ENCODE measurements at regions not wholly inside any gene's neighbourhood (a gene's known extent, or its start where the extent isn't known, plus 50 kb on each side); places are given as distances from the start of the nearest gene placed in this dataset.

DNA sequence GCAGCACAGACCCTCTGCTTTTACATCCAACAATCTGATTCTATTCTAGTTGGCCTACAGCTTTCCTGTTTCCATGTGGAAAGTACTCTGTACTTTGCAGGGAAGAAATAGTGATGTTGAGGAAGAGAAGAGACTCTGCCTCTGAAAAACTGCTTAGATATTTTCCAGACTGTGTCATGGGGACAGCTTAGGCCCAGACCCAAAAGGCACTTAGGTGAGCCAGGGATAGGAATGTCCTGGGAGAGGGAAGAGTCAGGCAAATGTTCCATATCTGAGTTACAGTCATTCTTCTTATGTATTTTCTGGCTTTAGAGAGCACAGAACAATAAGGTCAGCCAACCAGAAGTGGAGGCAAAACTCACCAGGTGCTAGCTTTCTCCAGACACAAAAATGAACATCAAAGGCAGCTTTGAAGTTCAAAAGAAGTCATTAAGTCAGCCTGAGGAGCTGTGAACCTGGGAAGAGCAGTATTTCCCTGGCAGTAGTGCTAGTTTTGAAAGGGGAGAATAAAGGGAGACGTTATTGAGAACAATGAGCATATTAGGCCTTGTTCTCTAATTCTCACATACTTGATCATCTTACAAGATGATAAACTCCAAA is 199.7 kb upstream of the LMNTD1 start:
- DNase-seq (ENCODE audit: low read depth, low spot score): no peak

DNA sequence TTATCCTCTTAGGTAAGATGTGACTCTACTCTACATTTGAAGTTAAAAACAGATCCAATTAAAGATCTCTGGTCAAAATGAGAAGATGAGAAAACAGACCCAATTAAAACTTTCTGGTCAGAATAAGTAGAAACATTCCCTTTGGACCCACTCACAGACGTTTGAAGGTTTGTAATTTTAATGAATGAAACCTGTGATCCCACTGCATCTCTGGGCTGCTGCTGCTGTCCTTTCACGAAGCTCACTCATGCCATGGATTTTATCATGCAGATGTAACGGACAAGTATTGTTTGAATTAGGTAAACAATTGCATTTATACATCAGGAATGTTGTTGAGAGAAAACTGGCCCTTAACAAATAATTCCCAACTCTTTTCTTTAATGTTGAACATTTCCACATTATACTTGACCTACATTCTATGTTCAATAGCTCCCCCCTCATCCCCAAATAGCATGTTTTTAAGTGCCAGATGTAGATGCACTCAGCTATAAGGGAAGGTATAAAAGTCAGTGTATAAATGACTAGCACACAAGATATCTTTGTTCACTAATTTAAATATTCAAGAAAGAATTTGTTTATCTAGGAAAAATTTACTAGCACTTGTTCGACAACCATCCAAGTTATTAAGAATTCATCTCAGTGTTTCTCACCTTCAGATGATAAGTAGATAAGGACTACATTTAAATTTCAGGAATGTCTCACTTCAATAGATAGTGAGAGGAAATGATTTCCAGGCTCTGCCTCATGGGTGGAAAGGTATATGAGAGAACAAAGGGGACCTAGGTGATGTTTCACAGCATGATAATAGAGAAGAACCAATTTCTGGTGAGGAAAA is 202.3 kb upstream of the LMNTD1 start:
- no peak for DNase-seq (ENCODE audit: low read depth, low spot score)

DNA sequence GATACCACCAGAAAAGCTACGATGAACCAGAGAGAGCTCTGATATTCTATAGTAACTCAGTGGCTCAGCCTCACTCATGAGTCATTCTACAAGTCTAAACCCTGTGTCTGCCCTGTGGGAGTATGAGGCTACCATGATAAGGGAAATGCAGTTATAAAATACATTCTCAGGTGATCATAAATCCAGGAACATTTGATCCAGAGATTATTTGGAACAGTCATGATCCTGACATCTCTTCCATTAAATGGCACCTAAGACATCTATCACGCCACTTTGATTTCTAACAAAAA is 202.6 kb upstream of the RASSF8 start:
- no peak for DNase-seq (ENCODE audit: low read depth, low spot score)

DNA sequence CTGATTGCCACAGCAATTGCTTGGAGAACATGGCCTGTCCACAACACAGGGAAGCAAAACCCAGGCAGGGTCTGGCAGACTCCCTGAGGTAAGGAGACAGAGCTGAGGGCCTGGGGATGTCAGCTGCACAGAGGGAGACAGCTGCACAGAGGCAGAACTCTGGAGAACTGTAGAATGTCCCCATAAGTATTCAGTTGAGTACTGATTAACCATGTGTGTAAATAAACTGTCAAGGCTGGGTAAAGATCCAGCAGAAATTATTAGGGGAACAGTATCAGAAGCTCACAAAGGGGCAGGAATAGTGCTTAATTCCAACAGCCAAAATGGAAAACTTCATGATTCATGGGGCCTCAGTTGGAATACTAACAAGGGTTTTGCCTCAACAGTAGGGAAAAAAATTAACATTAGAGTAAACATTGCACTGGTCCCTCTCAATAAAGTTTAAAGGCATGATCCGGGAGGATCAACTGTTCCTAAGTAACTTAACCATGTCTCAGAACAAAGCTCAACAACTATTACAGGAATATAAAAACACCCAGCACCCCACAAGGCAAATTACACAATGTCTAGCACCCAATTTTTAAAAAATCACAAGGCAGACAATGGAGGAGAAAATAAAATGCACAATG is 201.3 kb upstream of the RASSF8 start:
- no peak for DNase-seq (ENCODE audit: low read depth, low spot score)

DNA sequence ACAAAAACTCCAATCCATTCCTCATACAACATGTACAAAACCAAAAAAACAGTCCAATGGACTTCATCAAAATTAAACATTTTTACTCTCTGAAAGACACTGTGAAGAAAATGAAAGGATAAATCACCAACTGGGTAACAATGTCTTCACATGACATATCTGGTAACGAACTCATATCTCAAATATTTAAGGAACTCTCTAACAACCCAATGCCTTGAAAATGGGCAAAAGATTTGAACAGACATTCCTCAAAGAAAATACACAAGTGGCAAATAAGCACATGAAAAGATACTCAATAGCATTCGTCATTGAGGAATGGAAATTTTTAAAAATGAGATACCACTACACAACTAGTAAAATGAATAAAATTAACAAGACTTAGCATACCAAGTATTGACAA is 198.7 kb upstream of the RASSF8 start:
- no peak for DNase-seq (ENCODE audit: low read depth, low spot score)

DNA sequence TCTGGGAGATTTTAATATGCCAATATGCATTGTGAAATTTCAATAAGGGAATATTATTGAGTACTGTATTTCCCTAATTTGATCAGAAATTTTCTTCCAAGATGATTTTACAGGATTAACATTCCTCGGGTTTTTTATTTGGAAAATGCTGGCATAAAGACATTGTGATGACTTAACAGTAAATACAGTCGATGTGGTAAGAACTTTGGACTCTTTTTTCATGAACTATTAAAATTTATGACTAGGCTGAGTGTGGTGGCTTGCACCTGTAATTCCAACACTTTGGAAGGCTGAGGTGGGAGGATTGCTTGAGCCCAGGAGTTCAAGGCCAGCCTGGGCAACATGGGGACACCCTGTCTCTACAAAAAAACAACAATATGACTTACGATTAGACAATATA is 197.1 kb upstream of the RASSF8 start:
- no peak for DNase-seq (ENCODE audit: low read depth, low spot score)

DNA sequence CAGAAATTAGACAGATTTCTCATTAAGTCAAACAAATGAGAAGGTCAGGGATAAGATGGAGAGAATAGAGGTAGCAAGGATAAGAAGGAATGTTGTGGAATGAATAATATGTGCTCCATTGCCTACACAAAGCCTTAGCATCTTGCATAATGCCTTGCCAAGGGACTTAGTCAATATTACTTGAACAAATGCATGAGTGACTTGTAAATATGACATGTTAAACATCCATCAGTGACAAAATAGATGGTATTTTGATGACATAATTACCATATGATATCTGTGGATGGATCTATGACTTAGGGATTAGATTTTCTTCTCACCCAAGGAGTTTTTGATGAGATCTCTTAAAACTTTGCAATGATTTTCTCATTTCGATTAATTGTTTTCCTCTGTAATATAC is 194.1 kb upstream of the RASSF8 start:
- DNase-seq (ENCODE audit: low read depth, low spot score): no peak

DNA sequence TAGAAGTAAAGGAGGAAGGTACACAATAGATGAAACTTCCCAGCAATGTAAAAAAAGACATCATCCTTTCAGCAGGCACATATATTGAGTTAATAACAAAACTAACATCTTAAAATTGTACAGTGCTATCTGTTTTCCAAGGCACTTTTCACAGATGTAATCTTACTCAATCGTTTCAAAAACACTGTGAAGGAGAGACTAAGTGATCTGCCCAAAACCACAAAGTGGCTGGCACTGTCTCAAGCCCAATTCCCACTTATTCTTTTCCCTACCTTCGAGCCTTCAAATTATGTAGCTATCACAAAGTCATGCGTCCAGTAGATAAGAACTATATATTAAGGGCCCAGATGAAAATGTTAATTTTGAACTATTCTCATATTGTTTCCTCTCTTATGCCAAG is 193.6 kb upstream of the RASSF8 start:
- no peak for DNase-seq (ENCODE audit: low read depth, low spot score)

DNA sequence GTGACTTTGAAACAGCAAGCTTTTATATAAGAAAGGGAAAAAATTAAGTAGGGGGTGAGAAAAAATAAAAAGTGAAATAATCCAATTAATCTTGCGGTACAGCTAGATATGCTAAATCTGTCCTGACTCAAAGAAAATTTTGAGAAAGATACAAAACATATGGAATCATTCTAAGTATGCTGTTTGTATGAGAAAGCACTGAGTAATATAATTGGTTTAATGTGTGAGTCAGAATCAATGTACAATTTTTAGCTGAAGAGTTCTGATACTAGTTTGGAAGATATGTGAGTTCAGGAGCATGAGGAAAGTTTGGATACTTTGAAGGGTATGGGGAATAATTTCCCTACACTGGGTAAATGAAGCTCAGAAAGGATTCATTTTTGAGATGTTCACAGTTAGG is 190.9 kb upstream of the RASSF8 start:
- DNase-seq (ENCODE audit: low read depth, low spot score): no peak

DNA sequence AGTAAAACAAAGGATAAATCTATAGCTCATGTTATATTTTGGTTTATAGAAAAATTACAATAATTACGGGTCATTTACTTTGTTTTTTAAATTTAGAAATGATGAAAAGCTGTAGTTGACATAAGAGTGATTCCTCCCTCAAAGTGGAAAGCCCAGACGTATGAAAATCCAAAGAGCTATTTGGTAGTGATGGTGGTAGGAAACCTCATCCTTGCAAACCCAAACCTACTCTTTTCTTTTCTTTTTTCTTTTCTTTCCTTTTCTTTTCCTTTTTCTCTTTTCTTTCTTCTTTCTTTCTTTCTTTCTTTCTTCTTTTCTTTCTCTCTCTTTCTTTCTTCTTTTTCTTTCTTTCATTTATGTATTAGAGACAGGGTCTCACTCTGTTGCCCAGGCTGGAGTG is 190.3 kb upstream of the RASSF8 start:
- DNase-seq (ENCODE audit: low read depth, low spot score): no peak

DNA sequence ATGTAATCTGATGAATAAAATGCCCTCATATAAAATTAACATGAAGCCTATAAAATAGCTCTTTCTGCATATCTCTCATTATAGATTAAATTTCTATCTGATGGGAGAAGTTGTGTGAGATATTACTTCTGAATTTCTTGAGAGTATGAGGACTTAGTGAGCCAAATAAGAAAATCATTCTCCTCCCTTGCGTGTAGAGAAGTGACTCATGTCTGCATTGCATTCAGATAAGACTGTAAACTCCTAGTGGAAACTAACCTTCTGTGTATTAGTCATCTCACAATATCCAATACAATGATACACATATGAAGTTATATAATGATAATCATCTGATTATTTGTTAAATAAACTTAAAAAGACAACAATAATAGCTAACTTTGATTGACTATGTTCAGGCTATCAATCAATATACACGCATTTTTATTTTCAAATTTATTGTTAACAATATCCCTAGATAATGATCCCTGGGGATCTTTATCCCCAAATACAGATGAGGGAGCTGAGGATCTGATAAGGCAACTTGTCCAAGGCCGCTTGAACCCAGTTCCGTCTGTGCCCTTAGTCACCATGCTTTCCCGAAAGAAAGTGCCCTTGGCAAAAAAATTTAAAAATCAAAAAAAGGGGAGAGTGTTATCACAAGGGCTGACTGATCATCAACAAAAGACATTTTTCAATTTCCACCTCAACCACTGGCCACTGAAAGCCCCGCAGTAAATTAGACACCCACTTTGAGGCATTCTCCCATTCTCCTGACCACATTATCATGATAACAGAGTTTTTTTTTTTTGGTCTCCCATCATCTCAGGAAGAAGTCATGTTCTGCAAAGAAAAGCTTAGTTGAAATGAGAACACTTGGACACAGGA is 189.2 kb upstream of the RASSF8 start:
- DNase-seq (ENCODE audit: low read depth, low spot score): no peak

DNA sequence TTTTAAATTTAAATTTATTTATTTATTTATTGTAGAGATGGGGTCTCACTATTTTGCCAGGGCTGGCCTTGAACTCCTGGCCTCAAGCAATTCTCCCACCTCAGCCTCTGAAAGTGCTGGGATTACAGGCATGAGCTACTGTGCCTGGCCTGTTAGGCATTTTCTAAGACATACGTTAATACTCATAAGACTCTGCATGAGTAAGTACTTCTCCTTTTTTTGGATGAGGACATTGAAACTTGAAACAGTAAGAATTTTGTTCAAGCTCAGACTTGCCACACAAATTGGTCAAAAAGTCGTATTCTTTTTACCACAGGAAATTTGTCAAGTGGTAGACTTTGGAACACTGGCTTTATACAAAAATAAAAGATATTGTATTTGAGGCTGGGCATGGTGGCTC is 187.4 kb upstream of the RASSF8 start:
- no peak for DNase-seq (ENCODE audit: low read depth, low spot score)

DNA sequence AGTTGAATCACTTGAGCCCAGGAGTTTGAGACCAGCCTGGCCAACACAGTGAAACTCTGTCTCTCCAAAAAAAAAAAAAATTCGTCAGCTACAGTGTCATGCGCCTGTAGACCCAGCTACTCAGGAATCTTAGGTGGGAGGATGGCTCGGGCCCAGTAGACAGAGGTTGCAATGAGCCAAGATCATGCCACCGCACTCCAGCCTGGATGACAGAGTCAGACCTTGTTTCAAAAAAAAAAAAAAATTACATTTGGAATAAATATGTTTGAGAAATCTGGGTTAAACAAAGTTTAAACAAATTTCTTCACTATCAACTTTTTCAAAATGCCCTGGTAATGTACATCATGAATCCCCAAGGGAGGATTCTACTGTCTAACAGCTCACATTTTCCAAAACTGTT is 187.0 kb upstream of the RASSF8 start:
- DNase-seq (ENCODE audit: low read depth, low spot score): no peak

DNA sequence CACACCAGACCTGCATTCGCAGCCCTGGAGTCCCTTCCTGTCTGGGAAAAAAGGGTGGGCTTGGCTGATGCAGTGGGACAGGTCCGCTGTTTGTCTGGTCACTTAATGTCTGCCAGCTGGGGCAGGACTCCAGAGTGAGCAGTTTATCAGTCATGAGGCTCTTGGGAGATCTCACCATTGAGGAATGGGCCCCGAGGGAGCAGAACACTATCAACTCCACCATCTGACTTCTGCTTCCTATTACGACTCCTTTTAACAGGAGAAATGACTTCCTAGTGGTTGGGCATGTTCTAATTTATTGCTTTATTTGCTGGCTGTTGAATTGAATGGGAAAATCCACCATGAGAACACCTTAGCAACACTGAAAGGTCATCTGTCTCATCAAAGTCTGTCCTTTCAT is 182.5 kb upstream of the RASSF8 start:
- DNase-seq (ENCODE audit: low read depth, low spot score): no peak

DNA sequence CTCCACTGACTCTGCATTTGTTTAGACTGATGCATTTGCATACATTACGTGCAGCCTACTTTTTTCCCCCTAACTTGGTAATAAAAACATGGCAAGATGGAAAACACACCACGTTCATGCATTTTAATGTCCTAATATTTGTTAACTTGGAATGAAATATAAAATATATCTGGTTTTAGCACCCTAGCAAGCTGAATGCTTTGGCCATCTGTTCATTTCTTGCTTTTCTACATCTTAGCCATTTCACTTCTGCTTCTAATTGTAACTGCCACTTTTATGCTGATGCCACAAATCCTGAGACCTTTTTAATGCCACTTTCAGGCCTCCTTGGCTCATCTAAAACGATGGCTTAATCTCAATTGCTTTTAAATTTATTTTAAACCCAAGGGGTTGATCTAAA is 177.7 kb upstream of the RASSF8 start:
- no peak for DNase-seq (ENCODE audit: low read depth, low spot score)

DNA sequence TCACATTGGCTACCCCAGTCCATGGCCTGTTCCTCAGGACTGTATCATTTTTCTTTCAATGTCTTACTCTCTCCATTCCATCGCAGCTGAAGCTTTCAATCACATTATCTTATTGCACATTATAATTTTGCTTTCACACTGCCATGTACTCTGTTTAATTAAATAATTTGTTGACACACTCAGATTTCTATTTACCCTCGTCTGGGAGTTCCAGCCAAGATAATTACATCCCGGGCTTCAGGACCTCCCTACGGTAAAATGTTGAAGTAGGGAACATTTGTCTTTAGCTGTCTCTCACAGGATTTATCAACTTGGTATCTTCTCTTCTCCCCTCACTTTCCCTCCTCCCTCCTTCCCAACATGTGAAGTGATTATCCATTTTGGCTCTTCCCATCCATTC is 177.2 kb upstream of the RASSF8 start:
- no peak for DNase-seq (ENCODE audit: low read depth, low spot score)

DNA sequence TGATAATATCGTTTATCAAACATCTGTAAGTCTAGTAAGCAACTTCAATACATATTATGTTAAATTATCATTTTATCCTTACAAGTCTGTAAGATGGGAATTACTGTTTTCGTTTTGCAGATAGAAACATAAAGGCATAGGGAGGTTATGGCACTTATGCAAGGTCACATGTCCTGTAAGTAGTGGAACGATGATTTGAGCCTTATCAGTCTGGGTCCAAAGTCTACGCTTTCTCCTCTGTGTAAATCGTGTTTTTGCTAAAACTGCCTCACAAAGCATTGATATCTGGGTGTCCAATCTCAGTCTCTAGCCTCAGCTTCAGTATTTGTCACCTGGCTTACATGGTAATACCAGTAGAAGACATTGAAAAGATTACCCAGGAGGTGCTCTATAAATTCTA is 174.9 kb upstream of the RASSF8 start:
- DNase-seq (ENCODE audit: low read depth, low spot score): no peak

DNA sequence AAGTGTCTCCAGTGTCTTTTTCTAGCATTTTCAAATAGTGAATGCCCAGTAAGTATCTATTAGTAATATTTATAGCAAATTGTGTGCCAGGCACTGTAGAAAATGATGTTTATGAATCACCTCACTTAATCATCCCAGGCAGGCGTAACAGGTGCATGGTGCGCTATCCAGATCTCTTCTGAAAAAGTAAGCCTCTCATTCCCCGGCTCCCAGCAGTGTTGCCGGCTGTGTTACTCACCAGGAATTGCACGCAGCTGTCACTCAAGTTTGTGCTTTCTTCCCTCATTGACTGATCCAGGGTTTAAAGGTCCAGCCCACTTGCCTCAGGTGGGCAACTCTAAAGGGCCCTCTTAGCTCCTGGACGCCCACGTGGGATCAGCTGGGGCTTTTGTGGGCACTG is 173.8 kb upstream of the RASSF8 start:
- no peak for DNase-seq (ENCODE audit: low read depth, low spot score)

DNA sequence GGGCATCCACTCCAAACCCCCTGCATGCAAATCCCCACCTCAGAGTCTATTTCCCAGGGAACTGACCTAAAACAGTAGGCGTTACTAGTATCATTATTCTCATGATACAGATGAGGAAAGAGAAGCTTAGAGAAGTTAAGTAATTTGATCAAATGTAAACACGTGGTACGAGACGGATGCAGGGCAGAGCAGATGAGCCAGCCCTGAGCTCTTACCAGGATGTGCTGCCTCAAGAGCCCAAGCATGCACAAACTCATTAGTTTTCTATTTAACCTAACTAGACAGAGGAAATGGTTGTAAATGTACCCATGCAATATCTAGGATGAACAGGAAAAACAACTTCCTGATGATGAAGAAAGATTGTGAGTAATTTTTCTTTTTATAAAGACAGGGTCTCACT is 173.3 kb upstream of the RASSF8 start:
- no peak for DNase-seq (ENCODE audit: low read depth, low spot score)

DNA sequence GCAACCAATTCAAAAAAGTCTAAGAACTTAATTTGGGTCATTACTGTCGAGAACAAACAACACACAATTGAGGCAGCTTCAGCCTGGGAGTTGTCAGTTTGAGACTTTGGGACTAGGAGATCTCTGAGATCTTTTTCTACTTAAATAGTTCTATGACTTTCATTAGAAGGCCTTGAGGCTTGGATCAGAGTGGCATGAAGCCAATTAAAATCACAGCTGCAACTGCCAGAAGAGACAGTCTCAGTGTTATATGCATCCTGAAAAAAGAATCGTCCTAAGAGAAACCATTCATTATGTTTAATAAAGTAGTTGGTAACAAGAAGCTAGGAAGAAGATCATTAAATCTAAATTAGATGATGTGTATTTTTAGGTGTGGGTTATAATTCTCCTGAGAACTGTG is 170.8 kb upstream of the RASSF8 start:
- no peak for DNase-seq (ENCODE audit: low read depth, low spot score)

DNA sequence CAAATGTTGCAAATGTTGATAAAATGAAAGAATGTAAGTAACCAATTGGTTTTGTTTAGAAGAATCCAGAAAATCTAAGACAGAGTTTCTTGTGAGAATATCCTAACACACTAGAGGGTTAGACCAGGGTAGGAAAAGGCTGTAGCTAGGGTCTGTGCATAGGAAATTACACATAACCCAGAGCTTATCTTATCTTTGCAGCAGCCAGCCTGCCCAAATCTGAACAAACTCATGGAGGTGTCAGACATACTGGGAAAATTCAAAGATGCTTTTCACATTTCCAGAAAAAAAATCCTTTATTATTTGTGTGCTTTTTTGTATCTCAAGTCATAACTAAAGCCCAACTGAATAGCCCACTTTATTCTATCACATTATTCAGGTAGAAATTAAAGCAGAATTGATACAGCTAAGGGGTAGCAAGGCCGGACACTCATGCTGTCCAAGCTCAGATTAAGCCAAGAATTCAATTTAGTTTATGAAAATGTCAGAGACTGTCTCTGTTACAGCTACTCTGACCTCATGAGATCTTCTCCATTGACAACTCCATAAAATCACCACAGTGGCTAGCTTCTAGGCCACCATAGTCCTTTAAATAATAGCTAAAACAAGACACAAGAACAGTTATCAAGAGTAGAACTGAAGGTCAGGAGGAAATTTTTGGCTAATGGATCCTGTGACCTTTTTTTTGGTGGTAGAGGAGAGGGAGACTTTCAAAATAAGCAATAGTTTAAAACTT is 169.6 kb upstream of the RASSF8 start:
- DNase-seq (ENCODE audit: low read depth, low spot score): no peak

DNA sequence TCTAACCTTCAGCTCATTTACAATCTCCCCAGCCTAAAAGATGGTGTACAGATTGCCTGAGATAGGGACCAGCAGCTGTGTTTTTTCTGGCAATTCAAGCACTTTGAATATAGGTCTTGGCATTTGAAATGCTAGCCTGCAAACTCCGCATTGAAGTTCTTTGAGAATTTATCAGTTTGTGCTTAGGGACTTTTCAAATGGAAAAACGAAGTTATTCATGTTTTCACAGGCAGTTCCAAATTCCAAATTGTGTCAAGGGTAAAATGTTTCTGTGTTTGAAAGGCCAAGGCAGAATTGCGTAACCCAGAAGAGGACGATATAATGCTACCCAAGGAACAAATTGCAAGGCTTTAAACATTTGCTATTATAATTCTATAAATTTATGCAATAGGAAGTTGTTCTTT is 168.9 kb upstream of the RASSF8 start:
- DNase-seq (ENCODE audit: low read depth, low spot score): no peak
